Esophagus squamous epithelium (tissue), 5 donors: ENCODE measurements at regions not wholly inside any gene's neighbourhood (a gene's known extent, or its start where the extent isn't known, plus 50 kb on each side); places are given as distances from the start of the nearest gene placed in this dataset.

Source experiments
- DNase-seq: peaks from one replicate; lab custom pipeline; 2025; lab: John Stamatoyannopoulos, UW
- H3K27ac ChIP-seq, 4 donors: fragments of 200-600 bp; sonication (generic); one replicate each; pipeline ENCODE4 v1.5.1; 2016 to 2019; ENCODE audit warnings: mild to moderate bottlenecking in 1 of 4
- H3K27me3 ChIP-seq, 4 donors: fragments of 200-600 bp; sonication (generic); 1 replicate in 3 of 4; 2 replicates in 1 of 4; pipeline versions ENCODE4 v1.5.1 to v1.6.0; 2017 to 2021; ENCODE audit warnings: antibody characterized with exemption in 1 of 4
- H3K36me3 ChIP-seq, 3 donors: fragments of 200-600 bp; sonication (generic); one replicate each; pipeline ENCODE4 v1.5.1; 2016 to 2019
- H3K4me1 ChIP-seq, 3 donors: fragments of 200-600 bp; sonication (generic); one replicate each; pipeline ENCODE4 v1.5.1; 2017 to 2019
- H3K4me3 ChIP-seq, 4 donors: fragments of 200-600 bp; sonication (generic); 1 replicate in 3 of 4; 2 replicates in 1 of 4; pipeline ENCODE4 v1.5.1; 2016 to 2019; ENCODE audit warnings: mild to moderate bottlenecking in 2 of 4, moderate library complexity in 1 of 4
- H3K9me3 ChIP-seq, 3 donors: fragments of 200-600 bp; sonication (generic); one replicate each; pipeline ENCODE4 v1.5.1; 2016 to 2019
- CTCF ChIP-seq, 6 experiments: fragments of 450-650 bp in 4 of 6; fragments of 200-600 bp in 2 of 6; sonication (generic) in 2 of 6; IDR thresholded peaks; one replicate each; pipeline ENCODE4 v1.5.1; 2016 to 2019; ENCODE audit warnings: antibody characterized with exemption in 6 of 6, mild to moderate bottlenecking in 4 of 6, moderate library complexity in 4 of 6
- POLR2A ChIP-seq, 4 donors: fragments of 450-650 bp; IDR thresholded peaks; one replicate each; pipeline ENCODE4 v1.6.1; 2017; ENCODE audit warnings: antibody characterized with exemption in 4 of 4, mild to moderate bottlenecking in 4 of 4, moderate library complexity in 3 of 4
- WGBS, 2 donors: methylation state at CpG; one replicate each; pipeline ENCODE4 v1.1.5; 2018; 5-methylcytosine and 5-hydroxymethylcytosine counted together
- intact Hi-C: fragments of 100-400 bp; cut with DNase I; formaldehyde crosslinking; loops from one replicate; pipeline ENCODE4 v1.15.0; 2022
- donor health status: DM: yes; HTN: yes; CAD: no.

- no peak overlapping the region for H3K27ac ChIP-seq
- H3K4me3 ChIP-seq = no peak overlapping the region
- no peaks in the 10 kb centered on the region for H3K9me3 ChIP-seq
- WGBS, 2 donors = 92 to 100% methylated on average over 1 of the region's 1 CpG
- no peaks in the 10 kb centered on the region for H3K36me3 ChIP-seq
- TF ChIP-seq POLR2A (IDR thresholded peaks at IDR 0.05) = no peak
- TF ChIP-seq CTCF (IDR thresholded peaks at IDR 0.05) = no peak
- intact Hi-C loops = no loop called here
- peaks cover 0 to 41% (median 11%) of the 10 kb centered on the region in 3 donors for H3K4me1 ChIP-seq
- DNase-seq = no peak
- no peaks in the 10 kb centered on the region for H3K27me3 ChIP-seq
These were observed 89.6 kb upstream of the IVNS1ABP start for GRCh38 chr1:185406691-185407009.

- Histone ChIP-seq H3K27me3 (no peaks in the 10 kb centered on the region), H3K36me3 (no peaks in the 10 kb centered on the region), H3K27ac (no peak overlapping the region), H3K9me3 (no peaks in the 10 kb centered on the region), H3K4me1 (peaks cover 0 to 36% (median 11%) of the 10 kb centered on the region in 3 donors), H3K4me3 (no peak overlapping the region)
- TF ChIP-seq CTCF (IDR thresholded peaks at IDR 0.05) (no peak), POLR2A (IDR thresholded peaks at IDR 0.05) (no peak)
- WGBS, 2 donors = 82 to 87% methylated on average over 3 of the region's 3 CpGs
- intact Hi-C loops = no loop called here
- no peak for DNase-seq
These were observed 89.1 kb upstream of the IVNS1ABP start for GRCh38 chr1:185406006-185406690.

GRCh38 chr1:185404907-185405568, 88.0 kb upstream of the IVNS1ABP start:
- H3K27ac ChIP-seq = peak overlapping the region; percentile 34 to 67 (median 58)
- intact Hi-C loops = no loop called here
- WGBS, 2 donors = 55 to 69% methylated on average over 6 of the region's 6 CpGs
- no peaks in the 10 kb centered on the region for H3K27me3 ChIP-seq
- peaks cover 0 to 28% (median 3%) of the 10 kb centered on the region in 3 donors for H3K4me1 ChIP-seq
- TF ChIP-seq POLR2A (IDR thresholded peaks at IDR 0.05) = no peak
- no peak for TF ChIP-seq CTCF (IDR thresholded peaks at IDR 0.05)
- no peak for DNase-seq
- no peaks in the 10 kb centered on the region for H3K9me3 ChIP-seq
- no peaks in the 10 kb centered on the region for H3K36me3 ChIP-seq
- peak overlapping the region in 3 of 4 donors; percentile 3 to 25 (median 24) for H3K4me3 ChIP-seq

- no peaks in the 10 kb centered on the region for H3K36me3 ChIP-seq
- H3K27ac ChIP-seq = peak overlapping the region; percentile 27 to 67 (median 48)
- intact Hi-C loops = no loop called here
- peak overlapping the region in 3 of 4 donors; percentile 3 to 25 (median 24) for H3K4me3 ChIP-seq
- no peaks in the 10 kb centered on the region for H3K9me3 ChIP-seq
- 19 to 26% methylated on average over 12 of the region's 12 CpGs for WGBS, 2 donors
- DNase-seq = no peak
- no peaks in the 10 kb centered on the region for H3K27me3 ChIP-seq
- peaks cover 0 to 21% (median 0%) of the 10 kb centered on the region in 3 donors for H3K4me1 ChIP-seq
- no peak for TF ChIP-seq CTCF (IDR thresholded peaks at IDR 0.05)
- no peak for TF ChIP-seq POLR2A (IDR thresholded peaks at IDR 0.05)
These were observed 87.2 kb upstream of the IVNS1ABP start for GRCh38 chr1:185404291-185404690.

- no peak for DNase-seq
- no peaks in the 10 kb centered on the region for H3K36me3 ChIP-seq
- H3K27ac ChIP-seq = no peak overlapping the region
- WGBS, 2 donors = 90 to 100% methylated on average over 3 of the region's 3 CpGs
- peaks cover 0 to 24% (median 0%) of the 10 kb centered on the region in 3 donors for H3K4me1 ChIP-seq
- TF ChIP-seq CTCF (IDR thresholded peaks at IDR 0.05) = no peak
- no peak for TF ChIP-seq POLR2A (IDR thresholded peaks at IDR 0.05)
- H3K27me3 ChIP-seq = no peaks in the 10 kb centered on the region
- no peaks in the 10 kb centered on the region for H3K9me3 ChIP-seq
- intact Hi-C loops = no loop called here
- H3K4me3 ChIP-seq = no peak overlapping the region
These were observed 85.9 kb upstream of the IVNS1ABP start for GRCh38 chr1:185402930-185403329.
